Adrenal gland (tissue), 5 donors: ENCODE measurements at regions not wholly inside any gene's neighbourhood (a gene's known extent, or its start where the extent isn't known, plus 50 kb on each side); places are given as distances from the start of the nearest gene placed in this dataset.

ENCODE experiments used
- CTCF ChIP-seq, 6 experiments: fragments of 450-650 bp in 4 of 6; fragments of 200-600 bp in 2 of 6; sonication (generic) in 1 of 6; IDR thresholded peaks; 1 replicate in 5 of 6; 2 replicates in 1 of 6; pipeline versions ENCODE4 v1.5.1 to v1.8.0; 2016 to 2021; ENCODE audit warnings: antibody characterized with exemption in 6 of 6, mild to moderate bottlenecking in 2 of 6, moderate library complexity in 1 of 6
- POLR2A ChIP-seq, 2 donors: fragments of 450-650 bp; IDR thresholded peaks; one replicate each; pipeline ENCODE4 v1.6.1; 2017; ENCODE audit warnings: antibody characterized with exemption in 2 of 2, mild to moderate bottlenecking in 2 of 2, moderate library complexity in 1 of 2
- donor health status: DM: no; HTN: no; CAD: no.

- no peak for TF ChIP-seq CTCF (IDR thresholded peaks at IDR 0.05)
- no peak for TF ChIP-seq POLR2A (IDR thresholded peaks at IDR 0.05)
Measured at GRCh38 chr10:2387672-2388071, 650.3 kb upstream of the ADARB2 start.
